GM21723 (cell line): ENCODE measurements at regions not wholly inside any gene's neighbourhood (a gene's known extent, or its start where the extent isn't known, plus 50 kb on each side); places are given as distances from the start of the nearest gene placed in this dataset.

ENCODE experiments used
- ATAC-seq: cut with Tn5 transposase; IDR thresholded peaks from one replicate; pipeline ENCODE4 v1.9.1; 2021; ENCODE audit warnings: mild to moderate bottlenecking, moderate library complexity; ENCODE audit not compliant: unreplicated experiment

DNA sequence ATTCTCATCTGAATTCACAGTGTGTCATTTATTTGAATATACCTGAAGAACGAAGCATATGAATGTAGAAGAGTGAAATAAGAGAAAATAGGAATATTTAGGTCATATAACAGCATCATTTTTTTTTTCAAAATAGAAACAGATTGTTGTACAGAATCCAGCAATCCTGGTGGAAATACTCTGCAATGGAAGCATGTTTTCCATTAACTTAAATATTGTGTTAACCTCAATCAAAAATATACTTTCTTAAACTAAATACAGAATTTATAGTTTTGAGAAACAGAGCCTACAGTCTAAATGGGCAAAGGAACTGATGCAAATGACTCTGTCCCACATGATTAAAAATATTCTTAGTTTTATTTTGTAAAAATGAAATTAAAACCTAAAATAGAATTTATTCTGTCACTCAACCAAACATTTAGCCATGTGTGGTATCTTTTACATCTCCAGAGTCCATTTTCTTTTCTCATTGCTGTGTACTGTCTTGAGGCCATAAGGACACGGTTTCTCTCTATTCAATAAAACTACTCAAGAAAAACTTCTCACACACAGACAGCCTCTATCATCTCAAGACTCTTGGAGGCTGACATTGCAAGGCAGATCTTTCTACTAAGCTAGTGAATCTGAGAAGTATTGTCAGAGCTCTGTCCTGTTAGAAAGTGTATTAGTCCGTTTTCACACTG, 322.6 kb downstream of the LTN1 start:
- no peak for ATAC-seq

GRCh38 chr21:28669321-28669720, 323.4 kb downstream of the LTN1 start:
- no peak for ATAC-seq

GRCh38 chr21:28663754-28664153, 328.9 kb downstream of the LTN1 start:
- no peak for ATAC-seq

- no peak for ATAC-seq
Observed at GRCh38 chr21:28663111-28663693, 329.5 kb downstream of the LTN1 start.

DNA sequence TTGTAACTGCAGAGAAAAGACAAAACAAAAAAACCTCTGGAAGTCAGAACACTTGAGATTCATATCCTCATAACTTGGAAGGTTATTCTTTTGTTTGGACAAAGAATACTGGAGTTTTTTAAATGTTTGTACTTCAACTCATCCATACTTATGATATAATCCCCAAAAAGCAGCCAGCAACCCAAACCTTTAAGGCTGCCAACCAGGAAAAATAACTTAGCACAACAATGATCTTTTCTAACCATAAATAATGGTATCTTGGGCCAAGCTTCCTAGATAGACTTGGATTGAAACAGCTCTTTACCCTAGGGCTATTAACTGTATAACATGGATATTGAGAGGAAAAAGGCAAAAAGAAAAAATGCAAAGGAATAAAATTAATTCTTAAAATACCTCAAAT, 335.1 kb downstream of the LTN1 start:
- no peak for ATAC-seq

- no peak for ATAC-seq
Observed at GRCh38 chr21:28655471-28655870, 337.2 kb downstream of the LTN1 start.

DNA sequence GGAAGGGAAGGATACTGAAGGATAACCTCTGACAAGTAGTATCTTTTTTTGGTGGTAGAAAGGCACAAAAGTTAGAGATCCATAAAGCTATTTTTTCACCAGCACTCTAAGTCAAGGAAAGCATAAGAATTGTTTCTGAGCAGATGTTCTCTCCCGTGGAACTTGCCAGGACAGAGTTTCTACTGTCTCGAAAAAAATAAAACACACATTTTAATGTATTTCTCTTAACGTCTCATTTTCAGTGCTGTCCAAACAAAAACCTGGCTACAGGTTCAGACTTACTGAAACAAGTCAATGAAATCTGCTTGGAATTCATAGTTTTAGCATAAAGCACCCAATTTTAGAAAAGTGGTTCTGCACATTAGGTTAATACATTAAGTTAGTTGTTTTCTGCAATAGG, 338.3 kb downstream of the LTN1 start:
- ATAC-seq: no peak

DNA sequence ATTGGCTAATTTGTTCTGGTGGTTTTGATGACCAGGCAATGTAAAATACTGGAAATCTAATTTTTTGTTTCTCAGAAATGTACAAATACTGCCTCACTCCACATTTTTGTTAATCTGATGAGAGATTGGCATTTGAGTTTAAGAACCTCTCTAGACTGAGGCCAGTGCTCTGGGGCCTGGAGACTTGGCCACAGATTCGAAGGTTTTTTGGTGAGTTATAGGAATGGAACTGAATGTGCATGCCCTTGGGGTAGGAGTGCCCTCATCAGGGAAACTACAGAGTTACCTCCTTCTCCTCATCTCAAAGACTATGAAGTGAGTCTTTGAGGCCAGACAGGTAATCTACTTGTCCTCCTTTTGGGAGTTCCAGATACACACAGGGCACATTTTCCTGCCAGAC, 347.9 kb downstream of the LTN1 start:
- ATAC-seq: no peak

- ATAC-seq: no peak
Observed at GRCh38 chr21:28642891-28643290, 349.8 kb downstream of the LTN1 start.

GRCh38 chr21:28641731-28642130, 350.9 kb downstream of the LTN1 start:
- ATAC-seq: no peak

DNA sequence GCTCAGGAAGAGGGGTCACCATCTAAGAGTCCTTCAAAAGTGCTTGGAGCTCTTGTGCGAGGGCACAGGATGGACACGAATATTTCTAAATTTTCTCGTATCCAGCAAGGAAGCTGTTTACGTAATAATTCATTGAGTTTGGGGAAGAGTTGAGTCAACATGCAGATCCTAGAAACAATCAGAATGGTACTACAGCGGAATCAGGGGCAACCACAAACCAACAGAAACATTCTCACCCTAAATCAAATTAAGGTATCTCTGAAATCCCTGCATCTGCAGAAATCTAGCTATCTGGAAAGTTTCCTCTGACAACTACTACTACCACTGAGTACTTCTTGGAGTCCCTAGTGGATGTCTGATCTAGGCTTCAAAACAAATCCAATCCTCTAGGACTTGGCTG, 352.4 kb downstream of the LTN1 start:
- ATAC-seq: no peak

- no peak for ATAC-seq
Observed at GRCh38 chr21:28639737-28640136, 352.9 kb downstream of the LTN1 start.

GRCh38 chr21:28636752-28637691, 355.7 kb downstream of the LTN1 start:
- ATAC-seq: no peak

- no peak for ATAC-seq
Observed at GRCh38 chr21:28635541-28635940, 357.1 kb downstream of the LTN1 start.

DNA sequence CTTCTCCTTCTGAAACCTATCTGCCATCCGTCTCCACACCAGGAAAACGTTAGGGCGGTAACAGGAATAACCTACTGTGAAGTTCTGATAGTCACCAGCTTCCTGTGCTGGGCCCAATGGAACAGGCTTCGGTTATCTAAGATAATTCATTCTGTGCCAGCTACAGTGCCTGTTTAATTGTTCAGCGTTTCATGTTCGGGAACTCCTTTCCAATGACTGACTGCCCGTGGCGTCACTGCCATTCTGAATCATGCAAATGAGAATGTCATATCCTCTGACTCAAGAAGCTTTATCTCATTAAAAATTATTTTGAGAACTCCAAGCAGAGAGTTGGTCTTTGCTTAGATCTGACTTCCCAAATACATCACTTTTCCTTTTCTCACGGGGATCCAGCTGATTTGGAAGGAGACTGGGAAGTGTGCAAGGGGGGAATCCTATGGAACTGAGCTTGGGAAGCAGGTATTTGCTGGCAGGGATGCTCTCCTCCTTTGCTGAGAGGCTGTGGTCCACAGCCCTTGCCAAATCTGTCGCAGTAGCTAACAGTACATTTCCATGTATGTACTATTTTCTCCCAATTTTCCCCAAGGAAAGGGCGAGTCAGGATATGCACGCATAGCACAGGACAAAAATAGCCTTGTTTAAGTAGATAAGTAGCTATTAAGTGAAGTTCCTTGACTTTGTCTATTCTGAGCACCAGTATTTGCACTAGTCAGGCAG, 358.7 kb downstream of the LTN1 start:
- no peak for ATAC-seq

- no peak for ATAC-seq
Observed at GRCh38 chr21:28632755-28633408, 359.8 kb downstream of the LTN1 start.

DNA sequence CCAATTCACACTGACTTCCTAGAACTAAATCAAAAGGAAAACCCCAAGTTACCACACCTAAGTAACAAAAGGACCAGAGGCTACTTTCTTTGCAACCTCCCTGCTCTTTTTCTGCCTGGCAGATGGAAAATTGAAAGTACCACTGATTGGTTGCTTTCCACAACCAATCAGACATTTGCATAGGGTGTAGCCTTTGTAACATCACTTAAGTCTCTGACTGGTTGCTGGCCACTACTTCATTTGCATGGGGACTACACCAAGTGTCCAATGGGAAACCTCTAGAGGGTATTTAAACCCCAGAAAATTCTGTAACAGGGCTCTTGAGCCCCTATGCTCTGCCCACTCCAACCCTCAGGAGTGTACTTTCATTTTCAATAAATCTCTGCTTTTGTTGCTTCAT, 365.0 kb downstream of the LTN1 start:
- ATAC-seq: no peak

GRCh38 chr21:28627261-28627660, 365.4 kb downstream of the LTN1 start:
- no peak for ATAC-seq

- ATAC-seq: no peak
Observed at GRCh38 chr21:28624626-28625025, 368.1 kb downstream of the LTN1 start.

DNA sequence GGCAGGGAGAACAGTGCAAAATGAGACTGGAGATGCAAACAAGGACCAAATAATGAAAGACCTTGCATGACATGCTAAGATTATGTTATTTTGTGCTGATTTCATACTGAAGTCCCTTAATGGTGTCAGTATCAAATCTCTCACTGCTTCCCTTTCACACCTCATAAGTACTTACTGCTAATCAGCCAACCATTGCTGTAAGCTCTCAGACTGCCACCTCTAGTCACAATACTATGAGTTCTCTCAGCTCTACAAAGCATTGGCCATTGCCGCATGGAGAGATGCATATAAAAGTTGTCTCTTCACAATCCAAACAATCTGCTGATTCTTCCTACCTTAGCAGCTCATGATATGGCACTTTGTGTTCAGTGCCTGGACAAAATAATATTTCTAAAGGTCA, 375.4 kb downstream of the LTN1 start:
- ATAC-seq: no peak

DNA sequence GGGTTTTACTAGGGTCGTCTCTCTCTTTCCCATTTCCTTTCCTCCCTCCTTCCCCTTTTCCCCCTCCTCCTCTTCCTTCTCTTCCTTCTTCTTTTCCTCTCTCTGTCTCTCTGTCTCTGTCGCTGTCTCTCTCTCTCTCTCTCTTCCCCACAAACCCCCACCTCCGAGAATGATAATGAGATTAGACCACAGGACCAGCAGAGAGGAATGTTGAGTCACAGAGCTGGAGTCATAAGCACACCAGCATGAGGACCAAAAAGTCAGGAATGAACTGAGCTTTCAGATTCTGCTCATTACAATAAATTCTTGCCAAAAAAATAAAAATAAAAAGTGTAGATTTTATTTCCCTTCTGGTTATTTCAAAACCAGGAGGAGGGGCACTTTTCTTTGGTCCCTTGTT, 377.4 kb downstream of the LTN1 start:
- no peak for ATAC-seq
